ENCODE measurements at regions not wholly inside any gene's neighbourhood (a gene's known extent, or its start where the extent isn't known, plus 50 kb on each side); places are given as distances from the start of the nearest gene placed in this dataset.

- TF ChIP-seq CTCF (IDR thresholded peaks at IDR 0.05; ENCODE audit: low read length, missing control alignments), result no peak
- no peak overlapping the region for H3K4me3 ChIP-seq (replicated peaks; ENCODE audit: low read depth, low read length)
- DNase-seq (ENCODE audit: low read depth), result no peak
These were observed 286.3 kb upstream of the AGA start for GRCh38 chr4:177728361-177729152.

DNA sequence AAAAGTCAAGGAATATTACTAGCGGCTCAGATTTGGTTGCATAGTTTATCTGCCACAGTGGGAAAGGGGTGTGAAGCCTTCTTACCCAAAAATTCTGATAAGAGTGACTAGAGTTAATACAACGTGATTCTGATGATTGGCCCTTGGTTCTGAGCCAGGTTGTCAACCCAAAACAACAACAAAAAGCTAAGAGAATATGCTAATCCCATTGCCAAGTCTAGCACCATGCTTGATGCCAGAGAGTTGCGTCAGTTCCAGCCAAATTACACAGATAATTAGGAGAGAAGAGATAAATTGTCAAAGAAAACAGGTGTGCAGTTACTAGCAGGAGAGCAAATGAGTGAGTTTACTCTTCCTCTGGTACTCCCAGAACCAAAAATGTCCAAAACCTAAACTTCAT, 287.4 kb upstream of the AGA start:
- TF ChIP-seq CTCF (IDR thresholded peaks at IDR 0.05; ENCODE audit: low read length, missing control alignments), result no peak
- no peak overlapping the region for H3K4me3 ChIP-seq (replicated peaks; ENCODE audit: low read depth, low read length)
- DNase-seq (ENCODE audit: low read depth), result no peak

GRCh38 chr4:177737387-177737940, 295.2 kb upstream of the AGA start:
- TF ChIP-seq CTCF (IDR thresholded peaks at IDR 0.05; ENCODE audit: low read length, missing control alignments), result no peak
- DNase-seq (ENCODE audit: low read depth), result no peak
- no peak overlapping the region for H3K4me3 ChIP-seq (replicated peaks; ENCODE audit: low read depth, low read length)

GRCh38 chr4:177740563-177740962, 298.3 kb upstream of the AGA start:
- no peak for TF ChIP-seq CTCF (IDR thresholded peaks at IDR 0.05; ENCODE audit: low read length, missing control alignments)
- no peak for DNase-seq (ENCODE audit: low read depth)
- no peak overlapping the region for H3K4me3 ChIP-seq (replicated peaks; ENCODE audit: low read depth, low read length)

GRCh38 chr4:177759729-177760128, 317.5 kb upstream of the AGA start:
- no peak for DNase-seq (ENCODE audit: low read depth)
- no peak for TF ChIP-seq CTCF (IDR thresholded peaks at IDR 0.05; ENCODE audit: low read length, missing control alignments)

GRCh38 chr4:177761692-177762091, 319.5 kb upstream of the AGA start:
- no peak overlapping the region for H3K4me3 ChIP-seq (replicated peaks; ENCODE audit: low read depth, low read length)
- no peak for TF ChIP-seq CTCF (IDR thresholded peaks at IDR 0.05; ENCODE audit: low read length, missing control alignments)
- DNase-seq (ENCODE audit: low read depth), result no peak

More at GRCh38 chr4:177759729-177760128, 317.5 kb upstream of the AGA start:
- H3K4me3 ChIP-seq (replicated peaks; ENCODE audit: low read depth, low read length), result no peak overlapping the region

DNA sequence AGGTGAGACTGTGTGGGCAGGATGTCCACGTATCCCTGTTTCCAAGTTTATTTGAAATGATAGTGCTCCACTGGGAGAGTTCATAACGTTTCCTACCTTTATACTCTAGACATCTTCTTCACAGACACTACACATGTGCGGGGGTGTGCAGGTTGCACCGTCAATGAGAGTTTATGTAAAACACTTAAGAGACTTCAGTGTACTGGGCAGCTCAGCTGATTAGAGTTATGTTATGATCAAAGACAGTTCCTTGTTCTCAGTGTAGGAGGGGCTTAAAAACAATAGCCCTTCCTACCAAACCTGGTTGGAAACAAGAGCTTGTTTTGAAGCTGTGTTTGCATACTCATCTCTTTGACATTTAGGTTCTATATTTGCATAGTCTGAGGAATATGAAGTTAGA, 326.9 kb upstream of the AGA start:
- TF ChIP-seq CTCF (IDR thresholded peaks at IDR 0.05; ENCODE audit: low read length, missing control alignments), result no peak
- DNase-seq (ENCODE audit: low read depth), result no peak
- H3K4me3 ChIP-seq (replicated peaks; ENCODE audit: low read depth, low read length), result no peak overlapping the region
